ENCODE measurements at regions not wholly inside any gene's neighbourhood (a gene's known extent, or its start where the extent isn't known, plus 50 kb on each side); places are given as distances from the start of the nearest gene placed in this dataset.

DNA sequence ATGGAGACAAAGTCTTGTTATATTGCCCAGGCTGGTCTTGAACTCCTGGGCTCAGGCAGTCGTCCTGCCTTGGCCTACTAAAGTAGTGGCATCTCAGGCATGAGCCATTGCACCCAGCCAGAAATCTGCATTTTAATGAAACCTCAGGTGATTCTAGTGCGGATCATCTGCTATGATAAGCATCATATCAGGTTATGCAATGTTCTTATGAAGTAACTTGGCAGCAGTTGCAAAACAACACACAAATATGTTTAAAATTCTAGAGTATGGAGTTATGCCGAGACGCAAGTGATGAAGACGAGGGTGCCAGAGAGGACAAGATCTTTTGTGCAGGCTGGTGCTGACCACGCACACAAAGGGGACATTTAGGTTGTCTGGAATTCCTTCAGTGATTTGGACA lies 153.2 kb upstream of the MEF2C start:
- TF ChIP-seq CTCF (conservative IDR thresholded peaks at IDR 0.05; ENCODE audit: low read depth, low read length), result no peak
- no peak for TF ChIP-seq BHLHE40 (IDR thresholded peaks at IDR 0.05; ENCODE audit: low read depth, low read length)
- TF ChIP-seq SMC3 (IDR thresholded peaks at IDR 0.05; ENCODE audit: low read depth, low read length), result no peak
- TF ChIP-seq FOS (IDR thresholded peaks at IDR 0.05; ENCODE audit: low read depth, low read length), result no peak
- no peak for TF ChIP-seq POLR2A (IDR thresholded peaks at IDR 0.05; ENCODE audit: low read depth, low read length)
- no peak for TF ChIP-seq ELK1 (IDR thresholded peaks at IDR 0.05; ENCODE audit: borderline replicate concordance, low read depth, low read length)
- no peak for TF ChIP-seq RCOR1 (IDR thresholded peaks at IDR 0.05; ENCODE audit: insufficient replicate concordance, low read length)
